HK-2 (cell line): ENCODE measurements at regions not wholly inside any gene's neighbourhood (a gene's known extent, or its start where the extent isn't known, plus 50 kb on each side); places are given as distances from the start of the nearest gene placed in this dataset.

Experiments used
- DNase-seq: peaks from one replicate; pipeline ENCODE4 v3.0.0-alpha.2; 2018; ENCODE audit not compliant: unreplicated experiment

DNA sequence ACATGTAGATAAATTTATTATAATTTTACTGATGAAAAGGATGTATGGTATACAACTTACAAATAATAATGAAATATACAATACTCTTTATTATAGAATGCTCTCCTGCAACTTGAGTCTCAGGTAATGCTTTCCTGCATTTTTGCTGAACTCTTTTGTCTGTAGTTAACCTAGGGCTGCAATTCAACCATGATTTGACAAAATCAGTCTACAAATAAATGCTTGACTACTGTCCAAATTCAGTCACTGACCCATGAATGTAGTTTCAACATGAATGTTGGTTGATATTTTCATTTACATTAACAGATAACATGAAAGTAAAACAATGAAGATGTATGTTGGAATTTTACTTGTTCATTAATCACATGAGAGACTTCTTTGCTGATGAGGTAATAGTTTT lies 320.9 kb downstream of the ZSWIM6 start:
- DNase-seq: no peak

DNA sequence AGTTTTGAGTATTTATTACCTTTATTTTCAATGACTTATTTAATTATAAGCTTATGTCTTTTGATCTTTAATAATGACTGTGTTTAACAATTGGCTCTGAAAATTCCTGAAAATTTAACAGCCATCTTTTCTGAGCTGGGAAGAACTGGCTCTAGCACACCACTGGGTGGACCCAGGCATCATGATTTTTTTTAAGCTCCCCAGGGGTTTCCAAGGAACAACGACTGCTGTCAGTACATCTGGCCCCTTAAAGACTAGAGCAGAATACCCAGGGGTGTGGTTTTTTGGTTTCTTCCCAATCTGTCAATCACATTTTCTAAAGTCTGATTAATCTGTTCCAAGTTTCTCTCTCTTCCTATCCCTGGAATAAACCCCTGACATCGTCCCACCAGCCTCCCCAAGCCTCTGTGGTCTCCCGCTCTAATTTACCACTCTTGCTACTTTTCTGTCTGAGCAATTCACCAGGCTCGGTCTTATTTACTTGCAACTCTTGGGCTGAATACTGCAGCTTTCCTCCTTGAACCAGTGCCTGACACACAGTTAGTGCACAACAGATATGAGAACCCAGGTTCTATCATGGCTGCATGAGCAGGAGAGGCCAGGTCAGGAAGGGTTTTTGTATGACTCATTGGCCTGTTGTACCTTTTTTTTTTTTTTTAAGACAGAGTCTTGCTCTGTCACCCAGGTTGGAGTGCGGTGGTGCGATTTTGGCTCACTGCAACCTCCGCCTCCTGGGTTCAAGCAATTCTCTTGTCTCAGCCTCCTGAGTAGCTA lies 321.9 kb downstream of the ZSWIM6 start:
- DNase-seq: no peak

DNA sequence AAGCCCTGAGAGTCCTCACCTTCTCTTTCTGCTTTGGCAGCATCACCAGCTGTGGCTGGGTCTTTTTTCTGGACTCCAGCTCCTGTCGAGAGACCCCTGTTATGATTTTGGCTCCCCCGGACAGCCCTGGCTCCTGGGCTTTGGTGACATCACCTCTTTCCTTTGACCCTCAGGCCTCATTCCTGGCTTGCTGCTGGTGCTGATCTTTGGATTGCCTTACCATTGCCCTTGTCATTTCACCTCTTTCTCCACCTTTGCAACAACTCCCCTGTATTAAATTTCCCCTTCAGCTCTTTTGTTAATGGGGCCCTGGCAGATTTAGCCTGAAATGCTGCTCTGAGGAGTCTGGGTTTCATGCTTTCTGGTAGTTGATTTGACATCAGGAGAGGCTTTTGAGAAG lies 322.8 kb downstream of the ZSWIM6 start:
- DNase-seq: no peak

DNA sequence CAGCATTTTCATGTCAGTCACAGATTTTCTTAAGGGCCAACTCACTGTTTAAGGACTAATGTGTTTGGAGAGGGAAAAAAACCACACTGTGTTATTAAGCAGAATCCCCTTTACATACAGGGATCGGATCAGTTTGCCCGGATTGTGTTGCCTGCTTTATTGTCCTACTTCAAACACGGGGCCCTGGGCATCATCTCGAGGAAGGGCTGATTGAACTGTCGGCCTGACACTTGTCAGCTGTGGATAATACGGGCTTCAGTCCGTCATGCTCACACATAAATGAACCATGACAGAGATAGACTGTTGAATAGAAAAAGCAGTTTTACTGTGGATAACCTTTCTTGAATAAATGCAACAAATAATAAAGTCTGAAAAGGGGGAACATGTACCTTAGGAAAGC lies 325.0 kb downstream of the ZSWIM6 start:
- no peak for DNase-seq

DNA sequence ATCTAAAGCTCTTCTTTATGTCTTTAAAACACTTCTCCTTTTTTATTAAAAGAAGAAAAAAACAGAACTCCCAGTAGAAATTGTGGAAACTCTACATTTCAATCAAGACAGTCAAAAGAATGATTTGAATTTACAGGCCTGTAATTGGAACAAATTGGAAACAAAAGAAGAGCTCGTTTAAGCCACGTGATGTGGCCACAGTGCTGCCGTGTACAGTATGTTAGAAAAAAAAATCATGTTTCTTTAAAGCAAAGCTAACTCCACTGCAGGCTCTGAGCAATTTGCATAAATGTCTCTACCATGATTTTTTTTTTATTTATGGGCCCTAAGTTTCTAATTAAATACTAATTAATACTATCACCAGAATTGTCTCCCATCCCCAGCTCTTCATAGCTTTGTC lies 325.6 kb downstream of the ZSWIM6 start:
- no peak for DNase-seq

DNA sequence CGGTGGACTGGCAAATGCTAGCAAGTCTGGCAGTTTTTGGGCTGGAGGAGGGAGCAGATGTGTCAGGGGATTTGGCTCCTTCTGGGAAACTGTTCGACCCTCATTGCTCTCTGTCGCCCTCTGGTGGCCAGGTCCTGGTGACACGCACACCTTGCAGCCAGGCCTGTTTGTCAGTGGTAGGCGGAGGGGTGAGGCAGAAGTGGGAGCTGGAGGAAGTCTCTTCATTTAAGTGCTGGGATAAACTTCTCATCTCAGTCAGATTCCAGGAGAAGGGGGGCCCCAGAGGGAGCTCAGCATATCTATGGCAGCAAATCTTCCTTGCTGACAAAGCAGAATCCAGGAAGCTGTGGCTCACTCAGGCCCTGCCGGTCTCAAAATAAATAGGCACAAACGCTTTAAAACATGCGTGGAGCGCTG lies 326.5 kb downstream of the ZSWIM6 start:
- peak; percentile 78 for DNase-seq

DNA sequence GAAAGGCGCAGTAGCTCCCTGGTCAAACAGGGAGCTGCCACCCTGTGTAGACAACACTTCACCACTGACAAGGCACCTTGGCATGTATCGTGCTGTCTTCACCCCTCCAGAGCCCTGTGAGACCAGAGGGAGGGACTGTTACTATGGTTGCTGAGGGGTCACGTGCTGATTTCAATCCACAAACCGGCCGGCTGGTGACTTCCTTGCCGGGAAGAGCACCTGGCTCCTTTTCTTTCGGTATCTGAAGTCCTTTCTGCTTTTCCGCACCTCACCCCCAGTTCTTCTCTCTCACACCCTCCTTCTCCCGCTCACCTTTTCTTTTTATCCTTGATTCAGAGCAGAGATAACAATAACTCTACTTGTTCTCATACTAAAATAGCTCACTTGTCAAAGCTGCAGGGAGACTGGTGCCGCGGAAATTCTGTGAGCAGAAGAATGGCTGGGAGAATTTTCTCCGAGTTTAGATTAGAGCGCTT lies 327.2 kb downstream of the ZSWIM6 start:
- DNase-seq: no peak

DNA sequence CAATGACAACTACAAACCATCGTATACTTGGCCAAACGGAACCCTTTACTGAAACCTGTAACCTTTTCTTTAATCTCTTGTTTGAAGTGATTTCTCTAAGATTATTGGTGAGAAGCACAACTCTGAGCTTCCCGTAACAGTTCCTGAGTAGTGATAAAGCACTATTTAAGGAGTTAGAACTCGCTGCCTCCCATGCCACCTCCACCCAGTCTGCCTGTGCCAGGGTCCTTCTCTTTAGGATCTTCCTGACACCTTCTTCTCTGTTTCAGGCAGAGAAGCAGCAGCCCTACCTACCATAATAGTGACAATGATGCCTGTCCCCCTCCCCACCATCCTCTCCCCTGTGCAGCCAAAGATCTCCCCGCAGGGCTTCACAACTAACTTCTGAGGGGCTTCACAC lies 330.6 kb downstream of the ZSWIM6 start:
- no peak for DNase-seq

DNA sequence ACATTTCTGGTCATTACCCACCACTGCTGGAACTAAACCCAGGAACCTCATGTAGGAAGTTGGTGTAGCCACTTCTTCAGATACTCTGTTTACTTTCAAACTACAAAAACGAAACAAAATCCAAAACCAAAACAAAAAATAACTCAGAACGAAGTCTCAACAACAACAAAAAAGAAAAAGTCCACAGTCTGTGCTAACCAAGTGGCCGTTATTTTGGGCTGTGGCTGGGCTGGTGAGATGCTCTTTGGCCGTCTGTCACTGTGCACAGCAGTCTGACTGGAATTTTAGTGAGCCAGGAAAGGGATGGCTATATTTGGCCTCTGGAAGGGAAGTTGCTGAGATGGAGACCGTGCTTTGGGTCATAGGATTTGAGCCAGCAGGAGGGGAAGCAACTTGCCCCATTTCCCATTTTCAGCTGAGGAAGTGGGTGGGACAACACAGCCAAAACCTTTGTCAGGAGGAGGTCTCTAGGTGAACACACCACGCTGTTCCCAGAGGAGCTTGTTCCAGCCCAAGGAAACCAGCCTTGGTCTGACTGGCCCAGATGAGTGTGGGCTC lies 334.1 kb downstream of the ZSWIM6 start:
- DNase-seq: no peak

DNA sequence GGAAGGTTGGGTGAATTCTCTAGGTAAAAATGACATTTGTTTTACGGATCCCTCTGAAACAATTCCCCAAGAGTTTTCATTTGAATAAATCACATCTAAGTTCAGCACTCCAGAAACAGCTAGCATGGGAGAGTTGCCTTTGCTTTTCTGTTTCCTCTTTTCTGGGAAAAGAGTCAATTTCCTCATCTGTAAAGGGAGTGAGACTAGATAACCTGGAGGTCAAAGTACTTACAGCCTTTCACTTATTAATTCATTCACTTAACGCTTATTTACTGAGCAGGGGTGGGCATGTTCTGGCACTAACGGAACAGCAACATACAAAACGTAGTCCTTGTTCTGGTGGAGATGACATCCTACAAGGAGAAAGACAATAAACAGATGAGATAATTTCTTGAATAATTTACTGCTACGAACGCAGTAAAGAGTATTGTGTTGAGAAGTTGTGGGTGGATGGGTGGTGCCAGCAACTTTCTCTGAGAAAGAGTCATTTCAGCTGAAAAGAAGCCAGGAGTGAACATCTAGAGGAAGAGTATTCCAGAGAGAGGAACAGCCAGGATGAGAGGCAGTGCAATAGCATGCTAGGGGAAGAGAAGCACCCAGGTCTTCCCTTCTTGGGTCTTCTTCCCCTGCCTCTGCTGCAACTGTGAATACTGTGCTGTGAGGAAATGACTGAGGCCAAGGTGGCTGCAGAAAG lies 335.6 kb downstream of the ZSWIM6 start:
- no peak for DNase-seq

DNA sequence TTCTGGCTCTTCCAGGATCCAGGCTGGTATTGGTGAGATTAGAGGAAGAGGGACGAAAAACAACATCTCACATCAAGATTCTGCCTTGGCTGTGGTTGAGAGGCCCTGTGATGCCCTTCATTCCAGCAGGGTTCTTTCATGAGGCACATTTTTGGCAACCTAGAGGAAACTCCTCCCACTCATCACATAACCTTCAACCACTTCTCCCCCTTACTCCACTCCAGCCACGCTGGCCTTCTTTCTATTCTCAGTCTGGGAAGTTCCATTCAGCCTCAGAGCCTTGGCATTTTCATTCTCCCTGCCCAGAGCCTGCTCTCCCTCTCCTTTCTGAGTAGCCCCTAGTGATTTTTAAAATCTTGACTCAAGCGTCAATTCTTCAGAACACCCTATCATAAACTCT lies 337.5 kb downstream of the ZSWIM6 start:
- DNase-seq: no peak

DNA sequence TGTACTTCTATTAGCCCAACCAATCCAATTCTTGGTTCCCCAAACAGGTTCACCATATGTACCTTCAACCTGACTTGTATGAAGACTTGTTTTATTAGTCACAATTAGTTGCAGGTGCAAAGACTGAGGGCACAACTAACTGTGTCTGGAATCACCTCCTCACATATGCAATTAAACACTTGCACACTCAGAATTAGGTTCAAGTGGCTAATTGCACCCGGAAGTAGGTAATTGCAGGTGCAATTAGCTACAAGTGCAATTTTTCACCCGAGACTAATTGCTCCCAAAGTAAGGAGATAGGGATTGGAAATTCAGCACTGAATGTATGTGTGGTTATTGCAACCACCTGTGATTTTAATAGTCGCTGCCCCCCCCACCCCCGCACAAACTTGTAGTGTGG lies 338.9 kb downstream of the ZSWIM6 start:
- DNase-seq: no peak

DNA sequence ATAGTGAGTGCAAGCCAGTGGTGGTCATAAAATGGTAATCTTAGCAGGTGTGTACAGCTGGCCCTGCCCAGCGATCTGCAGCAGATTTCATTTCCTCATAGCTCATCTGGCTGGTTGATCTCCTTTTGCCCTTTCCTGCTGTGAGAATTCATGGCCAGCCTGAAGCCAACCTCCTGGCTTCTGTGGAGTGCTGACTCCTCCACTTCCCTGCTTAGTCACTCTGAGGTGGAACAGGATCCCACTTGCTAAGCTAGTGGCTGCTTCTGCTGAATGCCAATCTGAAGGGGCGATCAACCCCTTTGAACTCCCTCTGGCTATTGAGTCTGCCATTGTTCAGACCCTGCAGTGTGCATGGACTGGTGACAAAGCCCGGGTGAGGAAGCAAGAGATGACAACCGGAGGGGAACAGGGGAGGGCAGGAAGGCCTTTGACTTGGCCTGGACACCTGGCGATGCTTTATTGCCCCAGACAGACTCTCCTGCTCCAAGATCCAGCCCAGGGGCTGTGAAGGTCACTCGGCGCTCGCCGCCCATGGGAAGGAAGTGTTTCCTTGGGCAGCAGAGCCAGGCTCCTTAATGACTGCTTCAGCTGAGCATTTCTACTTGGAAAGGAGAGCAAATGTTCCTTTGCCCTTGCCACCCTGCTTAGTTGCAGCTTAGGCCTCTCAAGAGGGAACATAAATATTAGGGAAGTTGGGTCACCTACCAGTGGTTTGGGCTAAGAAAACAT lies 341.1 kb downstream of the ZSWIM6 start:
- DNase-seq: no peak

DNA sequence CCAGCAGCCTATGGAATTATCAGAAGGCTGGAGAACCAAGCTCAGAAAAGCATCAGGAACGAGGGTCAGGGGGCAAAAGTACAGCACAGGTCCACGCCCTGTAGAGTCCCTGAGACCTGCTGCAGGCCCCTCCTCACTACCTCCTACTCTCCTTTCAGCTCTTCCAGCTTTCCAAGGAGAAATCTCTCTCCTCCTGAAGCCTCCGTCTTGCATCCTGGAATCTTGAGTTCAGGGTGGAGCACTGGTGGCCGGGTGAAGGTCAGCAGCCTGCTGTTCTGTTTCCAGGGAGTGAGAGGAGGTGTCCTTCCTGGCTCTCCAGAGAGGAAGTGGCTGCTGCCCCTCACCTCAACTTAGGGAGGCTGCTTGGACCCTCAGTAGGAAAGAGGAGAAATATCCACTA lies 342.3 kb downstream of the ZSWIM6 start:
- no peak for DNase-seq

DNA sequence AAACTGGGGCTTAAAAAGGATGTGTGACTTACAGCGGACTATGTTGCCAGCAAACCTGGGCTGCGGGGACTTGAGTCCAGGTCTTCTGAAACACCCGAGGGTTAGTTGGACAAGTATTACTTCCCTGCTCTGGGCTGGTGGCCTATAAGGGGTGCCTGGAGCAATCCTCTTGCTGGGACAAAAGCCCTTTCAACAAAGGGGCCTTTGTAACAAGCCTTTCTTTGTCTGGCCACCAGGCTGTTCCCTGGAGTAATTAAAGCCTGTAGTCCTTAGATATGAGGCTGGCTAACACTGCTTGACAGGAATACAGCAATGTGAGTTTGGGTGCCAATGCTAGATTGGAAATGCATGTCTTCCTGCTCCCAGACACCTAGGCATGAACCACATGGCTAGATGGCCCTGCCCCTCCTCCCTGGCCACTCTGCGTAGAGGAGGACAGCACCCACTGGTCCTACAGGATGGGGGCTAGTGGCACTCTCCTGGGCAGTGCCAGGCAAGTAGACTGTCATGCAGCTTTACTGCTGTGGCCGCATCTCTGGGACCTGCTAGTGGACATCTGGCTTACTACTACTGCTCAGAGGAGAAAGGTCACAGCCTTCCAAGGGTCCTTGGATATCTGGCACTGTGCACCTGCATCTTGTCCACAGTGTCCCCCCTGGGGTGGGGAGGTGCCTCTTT lies 343.1 kb downstream of the ZSWIM6 start:
- DNase-seq: no peak

DNA sequence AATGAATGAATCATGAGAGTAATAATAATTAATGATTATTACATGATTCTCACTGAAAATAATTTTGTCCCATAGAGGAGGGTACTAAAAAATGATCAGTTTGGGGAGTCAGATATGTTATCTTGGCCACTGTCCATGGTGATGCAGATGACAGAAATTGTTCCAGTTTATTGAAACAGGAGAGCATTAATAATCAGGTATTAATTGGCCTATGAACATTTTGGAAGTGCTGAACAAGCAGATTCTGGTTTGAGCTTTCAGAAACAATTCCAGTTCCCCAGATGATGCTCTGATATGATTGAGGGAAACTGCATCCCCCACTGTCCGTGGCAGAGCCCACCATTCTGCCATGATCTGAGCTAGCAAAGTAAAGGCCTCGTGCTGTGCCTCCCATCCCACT lies 345.2 kb downstream of the ZSWIM6 start:
- no peak for DNase-seq

DNA sequence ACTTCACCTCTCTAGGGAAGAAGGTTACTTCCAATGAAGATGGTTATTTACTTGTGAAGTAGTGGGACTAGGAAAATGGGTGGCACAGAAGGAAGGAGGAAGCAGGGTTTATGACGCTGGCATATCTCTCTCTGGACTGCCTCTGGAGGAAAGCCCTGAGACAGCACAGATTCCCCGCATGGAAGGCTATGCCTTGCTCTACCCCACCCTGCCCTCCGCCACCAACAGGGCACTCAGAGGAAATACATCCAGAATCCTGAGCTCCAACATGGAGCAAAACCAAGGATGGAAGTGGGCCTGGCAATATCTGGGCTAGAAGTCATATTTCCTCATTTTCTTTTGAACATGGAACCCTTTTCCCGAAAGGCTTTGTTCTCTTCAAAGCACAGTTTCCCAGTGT lies 346.9 kb downstream of the ZSWIM6 start:
- no peak for DNase-seq

DNA sequence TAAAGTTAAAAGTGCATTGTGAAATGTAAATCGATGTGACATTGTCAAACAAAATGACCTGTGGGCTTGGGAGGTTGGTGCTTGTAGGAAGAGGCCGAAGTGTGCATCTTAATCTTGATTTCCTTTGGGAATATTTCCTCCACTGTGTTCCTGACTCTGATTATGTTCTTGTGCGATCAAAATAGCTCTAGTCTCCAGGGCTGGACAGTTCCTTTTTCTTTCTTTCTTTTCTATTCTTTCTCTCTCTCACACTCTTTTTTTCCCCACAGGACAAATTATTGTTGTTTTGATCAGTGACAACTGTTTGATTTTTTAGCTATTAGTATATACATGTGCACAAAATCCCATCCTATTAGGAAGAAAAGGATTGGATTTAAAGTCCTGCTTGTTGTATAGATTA lies 347.5 kb downstream of the ZSWIM6 start:
- no peak for DNase-seq

DNA sequence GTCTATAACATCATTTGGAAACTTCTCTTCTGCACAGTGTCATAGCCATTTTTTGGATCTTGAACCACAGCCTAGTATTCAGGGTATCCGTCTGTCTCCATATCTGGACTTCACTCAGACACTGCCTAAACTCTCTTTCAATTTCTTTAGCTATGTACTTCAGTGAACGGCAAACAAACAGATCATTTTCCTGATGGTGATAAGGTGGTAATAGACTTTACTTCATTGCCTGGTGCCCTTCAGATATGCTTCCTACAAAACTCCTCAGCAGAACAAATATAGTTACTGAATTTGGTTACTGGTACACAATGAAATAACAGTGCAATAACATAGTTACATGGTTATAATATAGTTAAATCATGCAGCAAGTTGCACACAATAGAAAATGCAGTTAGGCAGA lies 348.2 kb downstream of the ZSWIM6 start:
- DNase-seq: no peak

DNA sequence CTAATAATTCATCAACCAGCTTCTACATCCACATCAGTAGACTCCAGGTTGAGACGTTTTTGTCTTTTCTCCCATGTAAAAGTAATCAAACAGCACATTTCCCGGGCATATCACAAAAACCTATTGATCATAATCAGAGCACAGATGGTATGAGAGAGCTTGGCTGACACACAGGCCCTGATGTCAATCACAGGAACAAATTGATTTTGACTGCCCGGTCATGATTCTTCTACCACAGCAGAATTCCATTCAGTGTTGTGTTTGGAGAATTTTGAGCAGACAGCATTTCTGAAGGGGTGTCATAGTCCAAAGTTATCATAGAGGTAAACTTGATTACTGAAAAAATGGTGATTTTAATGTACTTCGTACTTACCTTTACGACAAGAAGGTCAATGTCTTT lies 351.1 kb downstream of the ZSWIM6 start:
- no peak for DNase-seq

DNA sequence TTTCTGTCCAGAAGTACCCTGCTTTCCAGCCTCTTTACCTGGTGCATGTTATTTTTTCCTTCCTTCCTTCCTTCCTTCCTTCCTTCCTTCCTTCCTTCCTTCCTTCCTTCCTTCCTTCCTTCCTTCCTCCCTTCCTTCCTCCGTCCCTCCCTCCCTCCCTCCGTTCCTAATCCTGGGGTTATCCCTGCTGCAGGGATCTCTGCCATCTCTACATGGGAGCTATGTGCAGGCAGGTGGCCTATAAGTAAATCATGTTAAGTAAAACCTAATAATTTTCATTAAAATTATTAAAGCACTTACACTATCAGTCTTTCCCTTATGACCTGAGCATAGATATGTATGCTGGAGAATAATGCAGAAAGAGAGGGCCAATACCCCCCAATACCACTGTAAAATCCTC lies 351.9 kb downstream of the ZSWIM6 start:
- no peak for DNase-seq
